Right atrium auricular region (tissue), 2 donors: ENCODE measurements at regions not wholly inside any gene's neighbourhood (a gene's known extent, or its start where the extent isn't known, plus 50 kb on each side); places are given as distances from the start of the nearest gene placed in this dataset.

Experiments
- DNase-seq: peaks from one replicate; pipeline ENCODE4 v3.0.0-alpha.2; 2019; ENCODE audit warnings: low spot score
- H3K27ac ChIP-seq, 2 donors: fragments of 200-600 bp; sonication (generic); 1 replicate in 1 of 2; 2 replicates in 1 of 2; pipeline ENCODE4 v1.5.1; 2016 to 2019
- H3K27me3 ChIP-seq, 2 donors: fragments of 200-600 bp; sonication (generic); one replicate each; pipeline versions ENCODE4 v1.5.1 to v1.6.0; 2017 to 2019
- H3K36me3 ChIP-seq: fragments of 200-600 bp; sonication (generic); one replicate; pipeline ENCODE4 v1.5.1; 2016
- H3K4me1 ChIP-seq, 2 donors: fragments of 200-600 bp; sonication (generic); one replicate each; pipeline versions ENCODE4 v1.5.1 to v1.6.0; 2017 to 2019
- H3K4me3 ChIP-seq, 2 donors: fragments of 200-600 bp; sonication (generic); 1 replicate in 1 of 2; 2 replicates in 1 of 2; pipeline ENCODE4 v1.5.1; 2017 to 2019; ENCODE audit warnings: mild to moderate bottlenecking in 1 of 2, moderate library complexity in 1 of 2
- H3K9me3 ChIP-seq, 2 donors: fragments of 200-600 bp; sonication (generic); one replicate each; pipeline ENCODE4 v1.5.1; 2019
- TF ChIP-seq, protein P1 (sequence below), 2 donors: fragments of 200-600 bp; sonication (generic); IDR thresholded peaks; one replicate each; pipeline ENCODE4 v1.5.1; 2019; ENCODE audit warnings: antibody characterized with exemption in 2 of 2

DNA sequence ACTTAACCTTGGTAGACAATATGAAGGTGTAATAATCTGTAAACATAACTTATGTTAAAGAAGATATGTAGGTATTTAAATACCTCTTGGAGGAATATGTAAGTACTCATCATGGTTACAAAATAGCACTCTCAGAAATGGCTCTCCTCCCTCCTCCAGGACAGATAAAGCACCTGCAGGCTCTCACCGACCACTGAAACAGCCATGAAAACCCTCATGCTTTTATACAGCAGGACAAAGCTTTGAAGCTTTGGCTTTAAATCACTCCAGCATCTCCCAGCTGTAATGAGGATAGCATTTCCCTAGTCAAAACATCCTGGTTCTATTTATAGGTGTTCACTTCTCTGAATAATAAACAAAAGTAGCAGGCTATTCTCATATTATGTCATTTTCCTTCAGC is 69.1 kb upstream of the PMFBP1 start:
- no peaks in the 10 kb centered on the region for H3K27me3 ChIP-seq
- no peak overlapping the region for H3K4me3 ChIP-seq
- H3K36me3 ChIP-seq, result no peaks in the 10 kb centered on the region

DNA sequence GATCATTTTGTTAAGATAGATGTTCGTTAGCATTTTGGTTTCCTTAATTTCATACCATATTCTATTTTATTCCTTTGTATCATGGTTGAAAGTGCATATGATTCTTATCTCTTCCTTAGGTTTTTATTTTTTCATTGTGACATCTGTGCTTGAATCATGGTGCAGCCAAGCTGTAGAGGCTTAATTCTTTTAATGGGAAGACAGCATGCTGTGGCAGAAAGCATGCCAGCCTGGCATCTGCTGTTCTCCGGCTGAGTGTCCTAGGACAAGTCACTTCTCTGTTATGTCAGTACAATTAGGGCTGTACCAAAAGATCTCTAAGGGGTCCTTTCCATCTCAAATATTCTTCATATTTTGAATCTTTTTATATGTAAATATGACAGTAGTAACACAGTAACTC is 68.5 kb upstream of the PMFBP1 start:
- no peak for DNase-seq
- no peak overlapping the region for H3K27ac ChIP-seq
- TF ChIP-seq, protein P1, sequence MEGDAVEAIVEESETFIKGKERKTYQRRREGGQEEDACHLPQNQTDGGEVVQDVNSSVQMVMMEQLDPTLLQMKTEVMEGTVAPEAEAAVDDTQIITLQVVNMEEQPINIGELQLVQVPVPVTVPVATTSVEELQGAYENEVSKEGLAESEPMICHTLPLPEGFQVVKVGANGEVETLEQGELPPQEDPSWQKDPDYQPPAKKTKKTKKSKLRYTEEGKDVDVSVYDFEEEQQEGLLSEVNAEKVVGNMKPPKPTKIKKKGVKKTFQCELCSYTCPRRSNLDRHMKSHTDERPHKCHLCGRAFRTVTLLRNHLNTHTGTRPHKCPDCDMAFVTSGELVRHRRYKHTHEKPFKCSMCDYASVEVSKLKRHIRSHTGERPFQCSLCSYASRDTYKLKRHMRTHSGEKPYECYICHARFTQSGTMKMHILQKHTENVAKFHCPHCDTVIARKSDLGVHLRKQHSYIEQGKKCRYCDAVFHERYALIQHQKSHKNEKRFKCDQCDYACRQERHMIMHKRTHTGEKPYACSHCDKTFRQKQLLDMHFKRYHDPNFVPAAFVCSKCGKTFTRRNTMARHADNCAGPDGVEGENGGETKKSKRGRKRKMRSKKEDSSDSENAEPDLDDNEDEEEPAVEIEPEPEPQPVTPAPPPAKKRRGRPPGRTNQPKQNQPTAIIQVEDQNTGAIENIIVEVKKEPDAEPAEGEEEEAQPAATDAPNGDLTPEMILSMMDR (IDR thresholded peaks at IDR 0.05), result no peak

More for the DNA sequence above, 69.1 kb upstream of the PMFBP1 start:
- TF ChIP-seq, protein P1 (IDR thresholded peaks at IDR 0.05), result no peak
- Histone ChIP-seq H3K9me3 (no peaks in the 10 kb centered on the region), H3K4me1 (no peaks in the 10 kb centered on the region), H3K27ac (no peak overlapping the region)
- no peak for DNase-seq

DNA sequence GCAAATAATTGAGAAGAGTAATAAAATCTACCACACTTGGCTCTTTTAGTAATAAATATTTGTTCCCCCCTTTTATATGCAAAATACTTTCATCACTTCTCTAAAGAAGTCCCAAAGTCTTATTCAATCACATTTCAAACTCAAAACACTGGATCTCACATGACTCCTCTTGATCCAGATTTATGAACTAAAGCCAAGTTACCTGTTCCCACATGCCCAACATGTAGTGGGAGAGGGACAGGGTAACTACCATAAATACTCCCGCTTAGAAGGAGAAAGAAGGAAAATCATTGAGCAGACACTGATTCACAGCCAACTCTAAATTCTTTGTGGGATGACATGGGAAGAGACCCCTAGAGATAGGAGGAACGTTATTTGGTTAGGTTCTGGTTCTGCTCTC is 64.9 kb upstream of the PMFBP1 start:
- H3K9me3 ChIP-seq, result no peaks in the 10 kb centered on the region
- H3K4me3 ChIP-seq, result no peak overlapping the region
- no peak for DNase-seq
- TF ChIP-seq, protein P1 (IDR thresholded peaks at IDR 0.05), result no peak
- no peaks in the 10 kb centered on the region for H3K27me3 ChIP-seq
- no peaks in the 10 kb centered on the region for H3K36me3 ChIP-seq
- H3K27ac ChIP-seq, result no peak overlapping the region
- H3K4me1 ChIP-seq, result no peaks in the 10 kb centered on the region

More for the DNA sequence above, 68.5 kb upstream of the PMFBP1 start:
- Histone ChIP-seq H3K9me3 (no peaks in the 10 kb centered on the region), H3K4me1 (no peaks in the 10 kb centered on the region), H3K27me3 (no peaks in the 10 kb centered on the region), H3K4me3 (no peak overlapping the region), H3K36me3 (no peaks in the 10 kb centered on the region)

DNA sequence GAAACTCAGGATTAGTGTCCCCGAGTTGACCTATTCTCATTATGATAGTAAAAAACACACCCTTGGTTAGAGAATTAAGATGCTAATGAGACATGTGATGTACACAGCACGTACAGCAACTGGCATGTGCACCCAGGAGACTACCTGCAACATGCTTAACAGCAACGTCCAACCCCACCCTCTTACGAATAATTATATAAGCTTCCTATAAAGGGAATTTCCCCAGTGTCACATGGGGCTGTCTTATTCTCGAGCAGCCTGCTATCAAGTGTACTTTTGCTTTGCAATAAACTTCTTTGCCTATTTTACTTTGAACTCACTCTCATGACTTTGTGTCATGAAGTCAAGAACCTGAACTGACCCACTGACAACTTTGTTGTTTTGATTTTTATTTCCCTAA is 62.4 kb upstream of the PMFBP1 start:
- DNase-seq, result no peak
- TF ChIP-seq, protein P1 (IDR thresholded peaks at IDR 0.05), result no peak
- no peak overlapping the region for H3K4me3 ChIP-seq
- H3K36me3 ChIP-seq, result no peaks in the 10 kb centered on the region
- no peaks in the 10 kb centered on the region for H3K9me3 ChIP-seq
- H3K27ac ChIP-seq, result no peak overlapping the region
- no peaks in the 10 kb centered on the region for H3K4me1 ChIP-seq
- no peaks in the 10 kb centered on the region for H3K27me3 ChIP-seq

DNA sequence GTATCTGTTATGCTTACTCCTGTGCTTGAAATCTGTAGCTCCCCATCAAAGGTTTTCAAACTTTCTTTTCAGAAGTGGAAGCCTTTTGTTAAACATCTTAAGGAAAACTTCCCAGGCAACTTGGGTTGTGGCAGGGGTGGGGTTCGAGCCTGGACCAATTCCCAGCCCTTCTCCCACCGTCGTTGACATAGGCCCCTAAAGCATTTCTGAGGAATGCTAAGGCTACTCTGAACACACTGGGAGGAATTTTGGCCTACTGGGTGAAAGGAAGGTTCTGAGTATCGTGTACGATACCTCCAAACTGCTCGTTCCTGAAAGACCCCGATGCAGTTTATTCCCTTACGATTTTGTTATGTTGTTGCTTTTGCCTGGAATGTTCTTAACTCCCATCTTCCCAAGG is 56.1 kb upstream of the PMFBP1 start:
- no peak for DNase-seq
- H3K4me1 ChIP-seq, result no peaks in the 10 kb centered on the region
- H3K27ac ChIP-seq, result no peak overlapping the region
- no peaks in the 10 kb centered on the region for H3K36me3 ChIP-seq
- no peaks in the 10 kb centered on the region for H3K9me3 ChIP-seq
- TF ChIP-seq, protein P1 (IDR thresholded peaks at IDR 0.05), result no peak
- no peak overlapping the region for H3K4me3 ChIP-seq
- no peaks in the 10 kb centered on the region for H3K27me3 ChIP-seq

DNA sequence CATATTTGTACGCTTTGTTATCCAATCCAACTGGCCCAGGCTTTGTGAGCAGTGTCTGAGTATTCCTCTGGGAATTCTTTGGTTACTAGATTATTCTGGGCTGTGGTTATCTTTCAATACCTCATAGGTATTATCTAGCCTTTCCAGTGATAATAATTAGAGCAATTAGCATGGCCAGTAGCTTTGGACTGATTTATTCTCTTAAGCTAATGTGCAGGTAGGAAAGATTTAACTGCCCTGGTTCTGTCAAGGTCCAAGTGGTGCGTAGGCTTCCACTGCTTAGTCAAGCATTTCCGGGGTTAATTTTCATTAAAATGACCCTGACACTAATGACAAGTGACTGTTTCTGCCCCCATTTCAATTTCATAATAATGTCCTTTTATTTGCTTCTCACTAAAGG is 54.2 kb upstream of the PMFBP1 start:
- H3K4me3 ChIP-seq, result no peak overlapping the region
- H3K36me3 ChIP-seq, result no peaks in the 10 kb centered on the region
- no peak overlapping the region for H3K27ac ChIP-seq
- TF ChIP-seq, protein P1 (IDR thresholded peaks at IDR 0.05), result no peak
- H3K4me1 ChIP-seq, result no peaks in the 10 kb centered on the region
- no peak for DNase-seq
- no peaks in the 10 kb centered on the region for H3K27me3 ChIP-seq
- no peaks in the 10 kb centered on the region for H3K9me3 ChIP-seq
